ENCODE measurements at regions not wholly inside any gene's neighbourhood (a gene's known extent, or its start where the extent isn't known, plus 50 kb on each side); places are given as distances from the start of the nearest gene placed in this dataset.

DNA sequence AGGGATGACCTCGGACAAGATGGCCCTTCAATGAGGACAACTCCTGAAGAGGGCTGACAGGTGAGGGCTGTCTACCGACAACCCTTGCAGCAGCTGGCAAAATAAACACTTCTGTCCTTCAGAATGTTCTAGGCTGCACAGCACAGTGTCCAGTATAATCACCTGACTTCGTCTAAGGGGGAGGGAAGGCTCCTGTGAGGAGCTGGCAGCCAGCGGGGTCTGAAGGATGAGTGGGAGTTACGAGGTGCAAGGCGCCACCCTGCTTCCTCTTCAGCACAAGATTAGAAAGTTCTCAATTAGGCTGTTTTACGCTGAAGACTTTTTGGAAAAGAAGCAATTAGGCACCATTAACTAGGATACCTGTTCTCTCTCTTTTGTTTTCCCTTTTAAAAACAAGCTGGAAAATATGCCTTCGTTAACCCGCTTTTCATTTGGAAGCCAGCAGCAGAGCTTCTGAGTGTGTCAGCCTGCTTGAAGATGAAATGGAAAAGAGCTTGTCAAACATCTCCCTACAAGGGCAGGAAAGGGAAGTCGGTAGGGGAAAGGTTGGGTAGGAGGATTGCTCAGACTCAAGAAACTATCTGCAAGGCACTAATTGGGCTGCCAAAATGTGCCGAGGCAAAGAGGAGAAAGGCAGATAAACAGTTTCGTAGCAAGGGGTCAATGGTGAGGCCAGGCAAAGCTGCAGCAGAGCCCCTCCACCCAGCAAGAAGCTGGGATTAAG lies 592.2 kb upstream of the CADM1 start:
- no peak for FAIRE-seq

DNA sequence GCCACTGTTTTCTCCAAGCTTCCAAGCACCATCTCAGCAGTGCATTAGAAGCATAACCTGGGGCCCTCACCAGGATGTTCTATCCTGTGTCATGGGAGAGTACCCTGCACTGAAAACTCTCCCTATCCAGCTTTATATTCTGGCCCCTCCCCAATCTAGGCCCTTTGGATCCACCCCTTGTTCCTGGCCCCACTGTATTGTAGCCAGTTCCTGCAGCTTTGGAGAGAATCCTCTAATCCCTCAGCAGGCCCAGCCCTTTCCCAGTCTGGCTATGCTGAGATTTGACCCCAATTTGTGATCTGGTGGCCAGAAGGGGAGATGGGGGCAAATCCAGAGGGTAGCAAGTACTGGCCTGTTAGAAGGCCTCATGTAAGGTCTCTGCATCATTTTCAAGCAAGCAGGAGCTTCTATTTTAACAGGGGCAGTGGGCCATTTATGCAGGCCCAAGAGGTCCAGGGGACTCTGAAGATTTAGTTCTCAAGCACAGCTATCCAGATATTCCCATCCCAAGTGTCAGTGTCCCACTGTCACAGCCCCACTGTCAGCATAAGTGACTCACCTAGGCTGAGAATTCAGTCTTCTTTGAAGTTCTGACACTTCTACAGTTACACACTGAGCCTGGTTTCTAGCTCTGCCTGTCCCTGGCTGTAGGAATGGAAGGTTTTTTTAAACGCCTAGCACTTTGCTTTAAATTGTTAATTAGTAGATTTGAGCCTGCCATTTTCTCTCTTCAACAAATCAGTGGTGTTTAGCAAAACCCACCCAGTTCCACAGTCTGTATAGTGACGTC lies 589.5 kb upstream of the CADM1 start:
- no peak for FAIRE-seq

DNA sequence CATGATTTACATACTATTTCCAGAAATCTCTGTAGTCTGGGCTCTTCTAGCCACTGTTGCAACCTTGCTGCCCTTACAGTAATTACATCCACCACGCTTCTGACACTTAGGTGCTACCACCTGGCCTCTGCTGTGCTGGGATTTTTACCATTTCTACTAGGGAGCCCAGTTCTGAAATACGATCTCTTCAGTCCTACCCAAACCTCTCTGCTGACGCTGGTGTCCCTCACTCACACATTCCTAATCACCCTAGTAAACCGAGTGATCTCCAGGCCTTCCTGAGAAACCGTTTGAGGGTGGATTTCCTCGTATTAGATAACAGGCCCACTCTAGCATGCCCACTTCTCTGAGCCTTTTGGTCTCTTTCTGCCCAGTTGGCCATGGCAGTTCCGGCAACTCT lies 588.9 kb upstream of the CADM1 start:
- no peak for FAIRE-seq

DNA sequence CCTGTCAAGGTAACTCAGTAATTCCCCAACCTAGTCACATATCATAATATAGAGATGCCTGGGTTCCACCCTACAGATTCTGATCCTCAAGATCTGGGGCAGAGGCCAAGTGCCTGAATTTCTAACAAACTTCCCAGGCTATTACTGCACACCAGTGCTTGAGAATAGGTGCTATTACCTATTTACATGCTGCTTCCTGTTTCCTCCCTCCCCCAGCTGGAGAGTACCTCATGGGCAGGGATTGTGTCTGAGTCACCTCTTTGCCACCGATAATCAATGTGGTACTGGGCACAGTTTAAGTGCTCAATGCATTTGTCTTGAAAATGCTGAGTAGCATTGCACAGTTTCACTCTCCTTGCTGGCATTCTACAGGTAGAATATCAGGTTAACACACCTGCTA lies 582.2 kb upstream of the CADM1 start:
- no peak for FAIRE-seq

DNA sequence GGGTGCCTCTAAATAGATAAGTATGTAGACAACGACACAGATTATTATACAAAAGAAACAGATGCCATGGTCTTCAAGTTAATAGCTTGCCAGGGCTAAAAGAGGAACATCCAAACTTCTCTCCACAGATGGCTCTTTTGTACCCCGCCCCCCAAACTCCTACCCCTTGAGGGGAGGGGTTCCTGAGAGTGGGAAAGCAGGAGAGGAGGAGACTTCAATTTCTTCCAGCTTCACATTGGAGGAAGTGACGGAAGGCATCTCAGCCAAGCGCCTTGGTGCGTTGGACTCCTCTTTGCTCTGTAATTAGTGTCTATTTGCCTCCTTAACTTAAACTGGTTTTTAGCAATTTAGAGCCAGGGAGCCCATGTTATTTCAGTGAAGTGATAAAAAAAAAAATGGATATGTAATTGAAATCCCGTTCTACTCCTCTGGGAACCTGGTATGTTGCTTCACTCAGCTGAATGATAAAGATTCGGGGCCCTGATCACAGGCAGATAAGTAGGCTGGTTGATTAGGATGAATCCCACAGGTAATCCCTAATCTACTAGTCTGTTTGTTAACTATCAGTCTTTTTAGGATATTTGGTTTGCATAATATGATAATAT lies 580.9 kb upstream of the CADM1 start:
- no peak for FAIRE-seq

DNA sequence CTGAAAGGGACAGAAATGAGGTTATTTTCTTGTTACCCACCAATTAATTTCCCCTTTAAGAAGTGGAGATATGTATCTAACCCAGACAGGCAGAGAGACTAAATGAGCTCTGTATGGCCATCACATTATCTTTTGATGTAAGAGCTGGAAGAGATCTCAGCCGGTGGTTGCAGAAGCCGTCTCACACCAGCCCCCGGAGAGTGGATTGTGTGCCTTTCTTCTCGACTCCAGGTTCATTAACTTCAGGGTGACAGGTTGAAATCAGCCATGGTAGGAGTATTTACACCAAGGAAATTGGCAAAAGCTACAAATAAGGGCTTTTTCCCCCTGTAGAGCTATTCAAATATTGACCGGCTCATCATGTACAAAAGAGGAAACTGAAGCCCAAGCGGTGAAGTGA lies 580.3 kb upstream of the CADM1 start:
- FAIRE-seq: no peak

DNA sequence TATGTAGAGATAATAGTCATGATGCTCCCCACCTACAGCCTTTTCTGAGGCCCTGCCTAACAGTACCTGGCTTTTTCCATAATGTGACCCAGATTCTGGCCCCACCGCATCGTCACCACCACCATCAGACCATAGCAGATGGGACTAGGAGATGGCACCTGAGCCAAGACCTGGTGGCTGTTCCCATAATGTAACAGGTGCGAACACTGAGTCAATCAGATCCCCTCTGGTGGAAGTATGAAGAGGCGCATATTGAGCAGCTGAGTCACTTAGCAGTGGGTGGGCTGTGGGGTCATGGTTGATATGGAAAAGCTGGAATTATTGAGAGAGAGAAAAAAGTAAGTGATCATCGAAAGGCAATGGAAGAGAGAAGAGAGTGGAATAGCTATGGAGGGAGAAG lies 578.0 kb upstream of the CADM1 start:
- FAIRE-seq: no peak

DNA sequence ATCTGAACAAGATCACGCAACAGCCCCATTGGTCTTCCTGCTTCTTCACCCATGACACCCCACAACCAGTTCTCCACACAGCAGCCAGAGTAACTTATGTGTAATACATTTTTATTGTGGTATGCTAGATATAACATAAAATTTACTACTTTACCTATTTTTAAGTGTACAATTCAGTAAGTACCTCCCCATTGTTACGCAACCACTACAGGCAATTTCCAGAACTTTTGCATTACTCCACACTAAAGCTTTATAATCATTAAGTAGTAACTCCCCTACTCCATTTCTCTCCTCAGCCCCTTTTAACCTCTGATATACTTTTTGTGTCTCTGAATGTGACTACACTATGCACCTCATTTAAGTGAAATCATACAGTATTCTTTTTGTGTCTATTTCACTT lies 575.4 kb upstream of the CADM1 start:
- no peak for FAIRE-seq

DNA sequence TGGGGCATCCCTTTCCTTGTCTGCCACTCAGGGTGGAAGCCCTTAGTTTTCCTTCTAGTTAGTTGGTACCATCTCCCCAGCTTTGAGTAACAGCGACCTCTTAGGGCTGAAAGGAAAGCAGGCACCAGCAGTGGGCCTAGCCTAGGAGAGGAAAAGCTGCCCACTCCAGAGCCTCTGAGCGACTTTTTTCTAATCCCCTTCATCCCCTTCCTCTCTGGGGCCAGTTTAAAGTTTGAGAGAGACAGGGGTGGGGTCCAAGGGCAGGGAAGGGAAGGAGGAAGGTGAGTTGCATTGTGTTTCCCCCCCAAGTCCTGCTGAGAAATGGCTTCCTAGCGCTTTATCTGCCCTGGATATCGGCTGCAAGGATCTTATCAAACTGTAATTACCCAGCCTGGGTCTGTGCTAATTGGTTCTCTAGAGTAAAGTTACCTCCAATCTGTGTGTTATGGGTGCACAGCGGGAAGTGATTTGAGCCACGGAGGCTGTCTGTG lies 573.9 kb upstream of the CADM1 start:
- FAIRE-seq: no peak

DNA sequence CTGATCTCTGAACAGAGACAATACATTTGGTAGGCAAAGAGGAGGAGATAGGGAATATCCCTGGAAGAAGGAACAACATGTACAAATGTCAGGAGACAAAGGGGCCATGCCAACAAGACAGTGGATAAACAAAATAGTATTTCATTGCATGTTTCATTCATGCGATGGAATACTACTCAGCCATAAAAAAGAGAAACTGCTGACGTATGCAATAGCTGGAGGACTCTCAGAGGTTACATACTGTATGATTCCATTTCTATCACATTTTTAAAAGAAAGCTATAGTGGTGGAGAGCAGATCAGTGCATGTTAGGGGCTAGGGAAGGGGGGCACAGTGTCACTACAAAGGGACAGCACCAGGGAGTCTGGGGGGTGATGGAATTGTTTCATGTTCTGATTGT lies 572.9 kb upstream of the CADM1 start:
- FAIRE-seq: no peak

DNA sequence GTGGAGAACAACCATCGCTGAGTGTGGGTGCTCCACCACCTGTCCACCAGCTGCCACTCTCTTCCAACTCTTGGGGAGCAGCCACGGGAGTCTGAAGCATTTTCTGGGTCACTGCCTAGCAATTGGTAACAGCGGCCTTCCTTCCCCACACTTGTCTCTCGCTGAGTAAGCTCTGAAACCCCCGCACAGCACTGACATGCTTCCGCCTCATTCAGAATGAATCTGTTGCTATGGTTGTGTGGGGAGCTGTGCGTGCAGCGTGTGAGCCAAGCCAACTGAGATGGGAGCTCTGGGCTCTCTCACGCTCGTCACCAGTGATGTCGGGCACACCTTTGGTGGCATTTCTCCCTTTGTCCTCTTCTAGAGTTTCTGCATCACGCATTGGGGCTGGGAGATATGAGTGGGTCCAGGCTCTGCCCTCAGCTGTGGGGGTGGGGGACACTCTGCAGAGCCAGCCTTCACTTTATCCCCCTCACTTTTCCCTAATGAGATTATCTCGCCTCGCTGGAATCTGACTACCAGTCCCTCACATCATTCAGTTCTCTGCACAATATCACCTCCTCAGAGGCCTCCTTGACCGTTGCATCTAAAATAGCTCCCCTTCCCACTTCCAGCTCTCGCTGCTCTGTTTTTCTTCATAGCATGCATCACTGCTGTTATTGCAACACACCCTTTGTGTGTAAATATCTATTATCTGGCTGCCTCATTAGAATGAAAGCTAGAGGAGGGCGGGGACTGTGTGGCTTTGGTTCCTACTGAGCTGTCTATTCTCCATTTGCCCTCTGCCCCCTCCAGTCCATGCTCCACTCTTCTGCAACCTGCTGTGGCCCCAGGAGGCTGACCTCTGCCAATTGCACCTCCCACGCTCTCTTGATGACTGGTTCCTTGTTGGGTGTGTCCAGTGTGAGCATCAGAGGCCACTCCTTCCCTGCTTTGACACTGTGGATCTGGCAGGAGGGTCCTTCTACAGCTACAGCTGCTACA lies 569.9 kb upstream of the CADM1 start:
- FAIRE-seq: peak; percentile 47

DNA sequence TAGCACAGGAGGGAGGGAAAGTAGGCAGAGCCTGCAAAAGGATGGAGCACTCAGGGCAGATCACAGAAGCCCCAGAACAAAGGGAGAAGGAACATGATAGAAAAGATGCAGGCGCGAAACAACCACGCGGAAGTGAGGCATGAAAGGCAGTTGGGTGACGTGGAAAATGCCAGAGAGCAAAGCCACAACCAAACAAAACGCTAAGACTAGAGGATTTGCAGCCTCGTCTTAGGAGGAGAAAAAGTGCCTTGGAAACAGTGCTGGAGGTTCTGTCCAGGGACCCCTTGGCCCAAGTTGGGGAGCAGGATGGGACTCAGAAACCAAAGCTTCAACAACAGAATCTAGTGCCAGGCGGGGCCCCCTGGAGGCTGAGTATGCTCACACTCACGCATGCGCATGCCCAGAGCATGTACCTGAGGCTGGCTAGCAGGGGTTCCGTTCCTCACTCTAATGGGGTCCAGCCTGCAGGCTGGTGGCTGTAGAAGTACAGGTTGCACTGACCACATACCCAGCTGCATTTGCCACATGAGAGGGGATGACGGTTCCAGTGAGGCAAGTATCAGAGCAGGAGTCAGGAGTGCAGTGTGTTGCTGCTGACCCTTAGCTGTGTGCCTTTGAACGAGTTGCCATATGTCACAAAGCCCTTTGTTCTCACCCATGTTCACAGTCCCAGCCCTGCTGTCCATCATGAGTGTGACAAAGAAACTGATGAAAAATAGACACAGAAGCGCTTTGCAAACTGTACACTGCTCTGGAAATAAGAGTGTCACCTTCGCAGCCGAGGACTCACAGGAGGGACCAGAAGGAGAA lies 568.6 kb upstream of the CADM1 start:
- FAIRE-seq: no peak

DNA sequence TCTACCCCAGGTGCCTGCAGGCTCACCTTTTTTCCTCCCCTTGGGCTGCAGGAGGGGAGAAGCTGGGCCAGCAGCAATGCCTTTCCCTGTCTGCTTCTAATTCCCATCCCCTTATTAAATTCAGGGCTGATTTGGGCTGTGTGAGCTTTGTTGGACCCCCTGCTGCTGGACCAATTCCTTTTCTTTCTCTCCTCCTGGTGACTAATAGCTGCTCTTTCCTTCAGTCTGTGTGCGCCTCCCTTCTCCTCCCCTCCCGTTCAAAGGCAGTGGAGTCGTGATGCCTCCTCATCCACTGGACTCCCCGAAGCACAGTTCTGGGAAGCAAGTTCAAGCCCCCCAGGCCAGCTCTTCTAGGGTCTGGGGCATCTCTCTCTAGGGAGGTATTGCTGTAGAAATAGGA lies 567.9 kb upstream of the CADM1 start:
- FAIRE-seq: no peak

DNA sequence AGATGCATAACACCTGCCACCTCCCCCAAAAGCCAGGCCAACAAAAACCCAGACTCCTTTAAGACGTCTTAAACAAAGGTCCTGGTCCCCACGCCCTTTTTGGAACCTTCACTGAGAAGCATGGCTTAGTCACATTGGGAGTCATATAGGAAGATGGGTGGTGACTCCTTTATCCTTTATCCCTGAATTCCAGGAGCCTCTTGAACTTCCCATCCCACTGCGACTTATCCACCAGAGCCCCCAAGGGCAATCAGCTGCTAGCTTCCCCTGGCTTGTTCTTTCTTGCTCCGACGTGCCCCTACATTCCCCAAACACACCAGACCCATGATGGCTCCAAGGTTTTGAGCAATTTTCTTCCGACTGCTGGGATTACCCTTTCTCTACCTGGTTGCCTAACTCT lies 567.0 kb upstream of the CADM1 start:
- no peak for FAIRE-seq

DNA sequence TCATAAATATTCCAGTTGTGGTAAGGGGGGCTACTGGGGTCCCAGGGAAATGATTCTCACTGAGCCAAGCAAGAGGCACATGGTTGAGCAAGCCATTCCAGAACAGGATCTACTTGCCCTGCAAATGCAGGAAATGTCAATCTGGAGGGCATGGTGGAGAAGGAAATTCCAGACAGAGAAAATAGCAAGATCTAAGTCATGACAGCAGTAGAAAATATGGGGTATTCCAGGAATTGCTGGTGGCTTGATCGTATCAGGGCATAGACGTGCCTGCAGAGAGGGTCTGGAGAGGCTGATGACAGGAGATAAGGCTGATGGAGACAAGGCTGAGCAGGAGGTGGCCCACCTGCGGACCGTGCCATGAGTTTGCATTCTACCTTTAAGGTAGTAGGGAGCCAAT lies 566.3 kb upstream of the CADM1 start:
- FAIRE-seq: no peak

DNA sequence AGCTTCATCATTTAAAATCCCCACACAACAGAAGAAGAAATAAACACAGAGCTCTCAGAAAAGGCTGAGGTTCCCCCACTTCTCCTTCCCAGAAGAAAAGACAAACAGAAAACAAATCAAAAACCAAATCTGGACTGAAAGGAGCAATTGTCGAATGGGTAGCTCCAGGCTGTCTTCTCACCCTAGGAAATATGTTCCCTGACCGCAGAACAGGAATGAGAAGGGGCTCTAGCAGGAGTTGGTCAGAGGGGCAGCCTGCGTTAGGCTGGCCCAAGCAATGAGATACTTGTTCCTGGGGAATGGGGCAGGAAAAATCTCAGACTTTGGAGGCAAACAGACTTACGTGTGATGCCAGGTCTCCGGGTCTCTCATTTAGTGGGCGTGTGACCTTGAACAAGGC lies 562.6 kb upstream of the CADM1 start:
- no peak for FAIRE-seq

DNA sequence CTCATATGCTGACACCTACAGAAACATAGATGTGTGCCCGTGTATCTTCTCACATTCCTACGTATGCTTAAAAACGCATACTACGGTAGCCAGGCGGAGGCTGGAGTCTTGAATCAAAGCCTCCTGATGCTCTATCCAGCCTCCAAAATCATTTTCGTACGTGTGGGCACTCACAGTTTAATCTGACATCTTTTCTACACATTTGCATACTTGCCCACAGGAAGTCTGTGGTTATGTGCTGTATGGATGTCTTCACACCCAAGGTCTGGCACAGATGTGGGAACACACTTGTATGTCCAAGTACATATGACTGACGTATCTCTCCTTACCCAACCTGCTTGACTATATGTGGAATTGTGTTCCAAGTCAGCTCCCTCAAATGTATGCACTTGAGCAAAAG lies 561.8 kb upstream of the CADM1 start:
- no peak for FAIRE-seq

DNA sequence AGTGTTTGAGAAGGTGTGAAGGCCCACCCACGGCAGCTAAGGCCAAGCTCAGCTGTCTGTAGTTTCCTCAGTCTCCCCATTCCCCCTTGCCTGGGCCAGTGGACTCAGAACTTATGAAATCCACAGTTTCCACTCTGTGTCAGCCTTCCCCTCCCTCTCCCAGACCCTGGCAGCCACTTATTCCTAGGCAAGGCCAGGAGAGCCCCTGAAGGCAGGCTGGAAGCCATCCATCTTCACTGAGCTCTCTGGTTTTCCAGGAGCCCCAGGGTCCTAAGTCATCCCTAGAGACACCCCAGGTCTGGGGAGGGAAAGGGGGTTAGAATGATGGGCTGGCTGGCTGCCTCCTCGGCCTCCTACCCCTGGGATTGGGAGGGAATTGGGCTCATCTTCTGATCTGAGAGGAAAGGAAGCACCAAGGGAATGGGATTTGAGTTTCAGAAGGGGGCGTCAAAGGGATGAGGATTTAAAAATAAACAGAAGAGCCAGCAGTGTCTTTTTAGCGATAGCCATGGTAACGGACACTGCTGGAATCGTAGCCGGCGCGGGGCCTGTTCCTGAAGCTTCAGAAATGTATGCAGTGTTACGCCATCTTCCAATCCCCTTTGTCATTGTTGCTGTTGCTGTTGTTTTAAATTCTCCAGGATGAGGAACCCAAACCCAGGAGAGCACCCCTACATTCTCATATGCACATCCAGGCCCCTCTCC lies 561.1 kb upstream of the CADM1 start:
- no peak for FAIRE-seq

DNA sequence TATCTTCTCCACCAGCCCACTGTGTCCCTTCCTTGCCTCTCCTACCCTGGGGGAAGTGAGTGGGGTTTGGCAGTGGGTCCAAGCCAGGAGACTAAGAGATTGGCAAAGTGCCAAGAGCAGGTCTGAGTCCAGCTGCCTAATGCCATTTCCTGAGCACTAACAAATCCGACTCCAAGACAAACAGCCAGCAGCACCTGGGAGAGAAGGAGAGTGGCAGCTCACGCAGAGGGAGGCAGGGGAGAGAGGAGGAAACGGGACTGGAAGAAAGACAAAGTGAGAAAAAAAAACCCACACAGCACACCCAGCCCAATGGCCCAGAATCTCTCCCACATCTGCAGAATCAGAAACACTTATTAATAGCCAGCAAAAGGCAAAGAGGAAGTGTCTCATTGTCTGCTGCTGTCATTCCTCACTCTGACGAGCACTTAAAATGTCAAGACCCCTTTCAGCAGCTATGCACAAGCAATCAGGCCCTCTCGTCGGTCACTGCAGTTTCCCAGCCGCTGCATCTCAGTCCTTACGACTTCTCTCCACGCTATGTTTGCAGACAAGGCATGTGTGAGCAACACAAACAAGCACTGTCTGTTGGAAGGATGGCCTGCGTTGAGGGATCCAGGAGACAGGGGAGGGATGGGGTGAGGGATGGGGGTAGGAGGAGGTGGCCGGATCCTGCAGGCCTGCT lies 558.4 kb upstream of the CADM1 start:
- peak; percentile 60 for FAIRE-seq

DNA sequence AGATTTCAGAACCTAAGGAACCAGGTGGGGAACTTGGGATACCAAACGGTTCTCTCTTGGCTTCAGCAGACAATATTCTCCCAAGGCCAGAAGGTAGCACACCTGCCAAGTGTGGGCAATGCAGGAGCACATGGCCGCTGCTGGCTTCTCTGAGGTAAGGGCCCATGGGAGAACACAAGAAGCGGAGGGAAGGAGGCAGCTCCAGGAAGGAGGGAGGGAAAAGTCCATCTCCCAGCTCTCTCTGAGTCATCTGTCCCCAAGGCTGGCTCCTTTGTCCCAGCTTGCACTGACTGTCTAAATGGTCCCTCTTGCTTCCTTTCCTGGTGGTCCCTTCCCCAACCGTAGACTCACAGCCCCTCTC lies 557.9 kb upstream of the CADM1 start:
- no peak for FAIRE-seq

DNA sequence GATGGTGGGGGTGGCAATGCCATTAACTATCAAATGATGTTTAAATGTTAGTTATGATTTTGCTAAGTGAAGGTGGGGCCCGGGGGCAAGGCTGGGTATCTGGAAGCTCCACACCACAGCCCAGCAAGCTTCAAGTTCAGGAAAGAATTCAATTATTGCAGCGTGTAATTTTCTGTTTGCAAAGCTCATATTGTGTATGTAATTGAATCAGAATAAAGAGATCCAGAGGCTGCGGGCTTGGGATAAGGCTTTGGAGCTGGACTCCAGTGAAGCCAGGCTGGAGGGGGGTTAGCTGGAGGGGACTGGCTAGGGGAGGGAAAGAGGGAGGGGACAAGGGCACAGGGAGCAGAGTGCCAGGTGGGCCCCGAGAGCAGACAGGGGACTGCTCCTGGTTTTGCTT lies 557.1 kb upstream of the CADM1 start:
- no peak for FAIRE-seq

Measured in islet of Langerhans (tissue), 1 donor.